ENCODE measurements at regions not wholly inside any gene's neighbourhood (a gene's known extent, or its start where the extent isn't known, plus 50 kb on each side); places are given as distances from the start of the nearest gene placed in this dataset.

- Histone ChIP-seq H3K27me3 (ENCODE audit: control insufficient read depth in 1 of 2, insufficient read depth in 2 of 2, low read length in 2 of 2) (no peaks in the 10 kb centered on the region), H3K4me1 (ENCODE audit: insufficient read depth, low read length) (peaks cover 3% of the 10 kb centered on the region; the same call in 1 of the 2 replicates), H3K9me3 (ENCODE audit: low read length) (no peaks in the 10 kb centered on the region), H3K36me3 (replicated peaks in 1 of 2; ENCODE audit: control insufficient read depth in 1 of 2, insufficient read depth in 2 of 2, low read length in 2 of 2) (no peaks in the 10 kb centered on the region), H3K27ac (ENCODE audit: extremely low read length, insufficient read depth, low read length) (no peak overlapping the region), H3K9ac (ENCODE audit: insufficient read depth, low read depth, low read length) (no peak overlapping the region), H3K79me2 (ENCODE audit: insufficient read depth, low read length) (no peaks in the 10 kb centered on the region), H4K20me1 (ENCODE audit: insufficient read depth, low read length) (no peaks in the 10 kb centered on the region), H2AFZ (ENCODE audit: low read length) (no peak overlapping the region), H3K4me3 (replicated peaks in 1 of 3; ENCODE audit: insufficient read depth in 1 of 3, low read depth in 2 of 3, low read length in 3 of 3) (no peak overlapping the region), H3K4me2 (ENCODE audit: low read depth, low read length) (no peak overlapping the region)
- ChIA-PET CTCF (ENCODE audit: low intra/inter-chr PET ratio, low total read pairs) (no interaction called here), POLR2A (no interaction called here)
- FAIRE-seq (no peak), ATAC-seq (no peak; the same call in 2 of the 3 replicates), DNase-seq (ENCODE audit: low spot score) (no peak)
- in situ Hi-C loops (cut with HindIII; ENCODE audit: extremely low pct_ligation_motif_present, low pct_unique_long_range_greater_than_20kb) = no loop called here
- WGBS (ENCODE audit: low lambda C conversion rate) = 44% methylated on average over 7 of the region's 7 CpGs
- no TSS peak for BruUV-seq (replicated peaks)
- TF ChIP-seq, protein P1, sequence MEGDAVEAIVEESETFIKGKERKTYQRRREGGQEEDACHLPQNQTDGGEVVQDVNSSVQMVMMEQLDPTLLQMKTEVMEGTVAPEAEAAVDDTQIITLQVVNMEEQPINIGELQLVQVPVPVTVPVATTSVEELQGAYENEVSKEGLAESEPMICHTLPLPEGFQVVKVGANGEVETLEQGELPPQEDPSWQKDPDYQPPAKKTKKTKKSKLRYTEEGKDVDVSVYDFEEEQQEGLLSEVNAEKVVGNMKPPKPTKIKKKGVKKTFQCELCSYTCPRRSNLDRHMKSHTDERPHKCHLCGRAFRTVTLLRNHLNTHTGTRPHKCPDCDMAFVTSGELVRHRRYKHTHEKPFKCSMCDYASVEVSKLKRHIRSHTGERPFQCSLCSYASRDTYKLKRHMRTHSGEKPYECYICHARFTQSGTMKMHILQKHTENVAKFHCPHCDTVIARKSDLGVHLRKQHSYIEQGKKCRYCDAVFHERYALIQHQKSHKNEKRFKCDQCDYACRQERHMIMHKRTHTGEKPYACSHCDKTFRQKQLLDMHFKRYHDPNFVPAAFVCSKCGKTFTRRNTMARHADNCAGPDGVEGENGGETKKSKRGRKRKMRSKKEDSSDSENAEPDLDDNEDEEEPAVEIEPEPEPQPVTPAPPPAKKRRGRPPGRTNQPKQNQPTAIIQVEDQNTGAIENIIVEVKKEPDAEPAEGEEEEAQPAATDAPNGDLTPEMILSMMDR (CRISPR knock-in tag; IDR thresholded peaks at IDR 0.05) = no peak
- intact Hi-C loops (cut with micrococcal nuclease; ENCODE audit: unreplicated experiment) = no loop called here
These were observed 83.7 kb upstream of the PTCHD4 start for GRCh38 chr6:48194596-48195295.

DNA sequence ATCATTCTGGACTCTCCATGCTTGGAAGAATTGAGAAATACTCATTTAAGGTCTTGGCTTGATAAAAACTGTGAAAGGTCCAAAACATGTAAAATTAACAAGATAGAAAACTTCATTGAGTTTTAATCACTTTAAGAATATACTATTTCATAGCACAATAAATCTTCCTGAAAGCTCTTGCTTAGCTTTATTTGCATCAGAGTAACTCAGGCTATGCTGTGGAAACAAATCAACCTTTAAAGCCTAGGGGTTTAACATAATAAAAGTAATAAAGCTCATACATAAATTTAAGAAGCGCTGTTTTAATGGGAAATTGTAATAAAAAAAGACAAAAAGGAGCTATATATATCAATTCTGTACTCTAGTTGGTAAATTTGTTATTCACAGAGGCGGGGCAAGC is 77.2 kb upstream of the PTCHD4 start:
- Histone ChIP-seq H3K36me3 (replicated peaks in 1 of 2; ENCODE audit: control insufficient read depth in 1 of 2, insufficient read depth in 2 of 2, low read length in 2 of 2) (no peaks in the 10 kb centered on the region), H3K9me3 (ENCODE audit: low read length) (no peaks in the 10 kb centered on the region), H2AFZ (ENCODE audit: low read length) (no peak overlapping the region), H3K4me3 (replicated peaks in 1 of 3; ENCODE audit: insufficient read depth in 1 of 3, low read depth in 2 of 3, low read length in 3 of 3) (no peak overlapping the region), H4K20me1 (ENCODE audit: insufficient read depth, low read length) (no peaks in the 10 kb centered on the region), H3K27me3 (ENCODE audit: control insufficient read depth in 1 of 2, insufficient read depth in 2 of 2, low read length in 2 of 2) (no peaks in the 10 kb centered on the region; a peak in 1 of 5 replicates), H3K4me1 (ENCODE audit: insufficient read depth, low read length) (no peaks in the 10 kb centered on the region), H3K79me2 (ENCODE audit: insufficient read depth, low read length) (no peaks in the 10 kb centered on the region), H3K9ac (ENCODE audit: insufficient read depth, low read depth, low read length) (no peak overlapping the region), H3K27ac (ENCODE audit: extremely low read length, insufficient read depth, low read length) (no peak overlapping the region), H3K4me2 (ENCODE audit: low read depth, low read length) (no peak overlapping the region)
- WGBS (ENCODE audit: low lambda C conversion rate) = 4% methylated on average over 2 of the region's 2 CpGs
- TF ChIP-seq ZNF432 (CRISPR knock-in tag; IDR thresholded peaks at IDR 0.05; ENCODE audit: borderline replicate concordance) (no peak), MEIS2 (CRISPR knock-in tag; IDR thresholded peaks at IDR 0.05) (no peak), ZNF589 (CRISPR knock-in tag; conservative IDR thresholded peaks at IDR 0.05) (no peak), GFI1 (CRISPR knock-in tag; IDR thresholded peaks at IDR 0.05; ENCODE audit: borderline replicate concordance) (no peak), ZNF616 (CRISPR knock-in tag; IDR thresholded peaks at IDR 0.05; ENCODE audit: low read depth) (no peak), MAFF (IDR thresholded peaks at IDR 0.05; ENCODE audit: low read depth, low read length) (no peak), NR2C2 (CRISPR knock-in tag; IDR thresholded peaks at IDR 0.05; ENCODE audit: borderline replicate concordance) (no peak), ZMAT3 (CRISPR knock-in tag; conservative IDR thresholded peaks at IDR 0.05) (no peak), ZKSCAN5 (CRISPR knock-in tag; IDR thresholded peaks at IDR 0.05) (no peak), ZNF550 (CRISPR knock-in tag; IDR thresholded peaks at IDR 0.05; ENCODE audit: borderline replicate concordance) (no peak)
- no peak for FAIRE-seq
- intact Hi-C loops (cut with micrococcal nuclease; ENCODE audit: unreplicated experiment) = no loop called here
- ATAC-seq = no peak
- in situ Hi-C loops (cut with HindIII; ENCODE audit: extremely low pct_ligation_motif_present, low pct_unique_long_range_greater_than_20kb) = no loop called here
- DNase-seq (ENCODE audit: low spot score) = no peak
- BruUV-seq (replicated peaks) = no TSS peak
- ChIA-PET CTCF (ENCODE audit: low intra/inter-chr PET ratio, low total read pairs) (no interaction called here), POLR2A (no interaction called here)
